NCI-H774 (cell line): ENCODE measurements at regions not wholly inside any gene's neighbourhood (a gene's known extent, or its start where the extent isn't known, plus 50 kb on each side); places are given as distances from the start of the nearest gene placed in this dataset.
"Not testable (repeated sequence)": the region's sequence is repeated elsewhere in the genome, so short reads cannot be mapped to it uniquely, and the experiment has no call there.

Source experiments
- DNase-seq: peaks from one replicate; lab custom pipeline; 2025; lab: John Stamatoyannopoulos, UW

GRCh38 chr1:185435696-185436379 lies 118.8 kb upstream of the IVNS1ABP start:
- DNase-seq = no peak

GRCh38 chr1:185434721-185435120 lies 117.7 kb upstream of the IVNS1ABP start:
- DNase-seq = no peak

GRCh38 chr1:185433667-185434066 lies 116.6 kb upstream of the IVNS1ABP start:
- DNase-seq = no peak

- no peak for DNase-seq
Observed at GRCh38 chr1:185432948-185433347, 115.9 kb upstream of the IVNS1ABP start.

- DNase-seq = no peak
Observed at GRCh38 chr1:185431612-185432011, 114.6 kb upstream of the IVNS1ABP start.

GRCh38 chr1:185429668-185430067 lies 112.6 kb upstream of the IVNS1ABP start:
- not testable (repeated sequence) for DNase-seq

GRCh38 chr1:185427776-185428175 lies 110.7 kb upstream of the IVNS1ABP start:
- DNase-seq = no peak

GRCh38 chr1:185427264-185427663 lies 110.2 kb upstream of the IVNS1ABP start:
- no peak for DNase-seq

- no peak for DNase-seq
Observed at GRCh38 chr1:185426848-185427247, 109.8 kb upstream of the IVNS1ABP start.

GRCh38 chr1:185425163-185425562 lies 108.1 kb upstream of the IVNS1ABP start:
- DNase-seq = no peak

- no peak for DNase-seq
Observed at GRCh38 chr1:185421485-185422107, 104.6 kb upstream of the IVNS1ABP start.

GRCh38 chr1:185420588-185421081 lies 103.6 kb upstream of the IVNS1ABP start:
- DNase-seq = no peak

- DNase-seq = no peak
Observed at GRCh38 chr1:185419718-185420117, 102.7 kb upstream of the IVNS1ABP start.

GRCh38 chr1:185418472-185418871 lies 101.4 kb upstream of the IVNS1ABP start:
- DNase-seq = no peak

- no peak for DNase-seq
Observed at GRCh38 chr1:185412385-185413087, 95.5 kb upstream of the IVNS1ABP start.

GRCh38 chr1:185409763-185410528 lies 92.9 kb upstream of the IVNS1ABP start:
- no peak for DNase-seq

GRCh38 chr1:185409345-185409744 lies 92.3 kb upstream of the IVNS1ABP start:
- DNase-seq = no peak

- no peak for DNase-seq
Observed at GRCh38 chr1:185408700-185409270, 91.7 kb upstream of the IVNS1ABP start.

- no peak for DNase-seq
Observed at GRCh38 chr1:185406691-185407009, 89.6 kb upstream of the IVNS1ABP start.

- no peak for DNase-seq
Observed at GRCh38 chr1:185406006-185406690, 89.1 kb upstream of the IVNS1ABP start.

- no peak for DNase-seq
Observed at GRCh38 chr1:185404907-185405568, 88.0 kb upstream of the IVNS1ABP start.
